HCT116 (cell line): ENCODE measurements at regions not wholly inside any gene's neighbourhood (a gene's known extent, or its start where the extent isn't known, plus 50 kb on each side); places are given as distances from the start of the nearest gene placed in this dataset.
"Not testable (repeated sequence)": the region's sequence is repeated elsewhere in the genome, so short reads cannot be mapped to it uniquely, and the experiment has no call there.

ENCODE experiments used
- ATAC-seq: fragments of 200-7000 bp; cut with Tn5 transposase; 2 replicates; pipeline ENCODE4 v1.9.1; 2020; ENCODE audit warnings: mild to moderate bottlenecking, moderate library complexity
- BruUV-seq: library from RNA; stranded (reverse); fragments of 400-500 nt; replicated peaks from 2 replicates; lab custom pipeline; 2021; lab: Mats Ljungman, UMichigan
- CTCF ChIA-PET: fragments of 300-600 bp; sonication (Branson Sonifier 250); formaldehyde crosslinking; loops from one replicate; lab custom pipeline; 2021; ENCODE audit warnings: antibody characterized with exemption; lab: Charles Lee
- POLR2A ChIA-PET: fragments of 300-600, 350-600 bp; sonication (Branson Sonifier 250); formaldehyde crosslinking; loops from one replicate; lab custom pipeline; 2021; ENCODE audit warnings: antibody characterized with exemption; lab: Charles Lee
- RAD21 ChIA-PET, 2 experiments: fragments of 300-600 bp; sonication (Branson Sonifier 250); formaldehyde crosslinking; loops; one replicate each; lab custom pipeline; 2023; ENCODE audit warnings: low total read pairs in 2 of 2; ENCODE audit not compliant: uncharacterized antibody in 2 of 2, unreplicated experiment in 2 of 2, low non-redundant PET in 1 of 2; lab: Charles Lee
- DNase-seq: peaks from one replicate; pipeline ENCODE4 v3.0.0-alpha.2; 2010; ENCODE audit warnings: low read depth, low spot score
- H2AFZ ChIP-seq: fragments of 200-600 bp; shearing (Covaris generic), sonication (generic); 2 replicates; pipeline ENCODE4 v1.6.1; 2017; ENCODE audit warnings: low read depth, mixed run types, mixed read lengths, antibody characterized with exemption, low read length; ENCODE audit not compliant: poor library complexity, severe bottlenecking
- H3K27ac ChIP-seq: 2 replicates; pipeline ENCODE4 v1.5.1; 2012; ENCODE audit warnings: low read depth, low read length
- H3K27me3 ChIP-seq: fragments of 200-600 bp; sonication (generic); 2 replicates; pipeline ENCODE4 v1.6.1; 2016; ENCODE audit warnings: mixed run types, low read length, mixed read lengths; ENCODE audit not compliant: insufficient read depth
- H3K36me3 ChIP-seq, 2 experiments: fragments of 200-500 bp in 1 of 2; fragments of 200-600 bp in 1 of 2; sonication (Bioruptor generic) in 1 of 2; sonication (generic) in 1 of 2; 2 replicates each; pipeline versions ENCODE4 v1.5.1 to v1.6.1; 2014 to 2016; ENCODE audit warnings: low read length in 2 of 2, inconsistent platforms in 1 of 2, mixed read lengths in 1 of 2, mixed run types in 1 of 2; ENCODE audit not compliant: insufficient read depth in 2 of 2, control insufficient read depth in 1 of 2
- H3K4me1 ChIP-seq, 2 experiments: fragments of 200-600 bp in 1 of 2; sonication (generic) in 1 of 2; 2 replicates each; pipeline versions ENCODE4 v1.5.1 to v1.6.1; 2012 to 2017; ENCODE audit warnings: low read length in 2 of 2, inconsistent platforms in 1 of 2, mild to moderate bottlenecking in 1 of 2, mixed read lengths in 1 of 2, mixed run types in 1 of 2, moderate library complexity in 1 of 2; ENCODE audit not compliant: insufficient read depth in 2 of 2, control insufficient read depth in 1 of 2
- H3K4me2 ChIP-seq: fragments of 200-600 bp; sonication (generic); 2 replicates; pipeline ENCODE4 v1.6.1; 2017; ENCODE audit warnings: mixed run types, low read length, mixed read lengths
- H3K4me3 ChIP-seq, 2 experiments: fragments of 200-600 bp in 1 of 2; sonication (generic) in 1 of 2; replicated peaks in 1 of 2; 2 replicates each; pipeline ENCODE4 v1.5.1; 2011 to 2016; ENCODE audit warnings: low read length in 2 of 2, control low read depth in 1 of 2, low read depth in 1 of 2, mild to moderate bottlenecking in 1 of 2, mixed read lengths in 1 of 2, mixed run types in 1 of 2
- H3K79me2 ChIP-seq: fragments of 200-600 bp; sonication (generic); 2 replicates; pipeline ENCODE4 v1.6.1; 2017; ENCODE audit warnings: mild to moderate bottlenecking, mixed run types, low read length, moderate library complexity, mixed read lengths; ENCODE audit not compliant: insufficient read depth
- H3K9ac ChIP-seq: fragments of 200-600 bp; sonication (generic); 2 replicates; pipeline ENCODE4 v1.6.1; 2016; ENCODE audit warnings: low read length, mixed read lengths
- H3K9me2 ChIP-seq: fragments of 200-600 bp; sonication (generic), shearing (Covaris generic); 2 replicates; pipeline ENCODE4 v1.6.1; 2017; ENCODE audit warnings: mixed run types, mild to moderate bottlenecking, moderate library complexity; ENCODE audit not compliant: insufficient read depth
- H3K9me3 ChIP-seq, 2 experiments: fragments of 200-500 bp in 1 of 2; fragments of 200-600 bp in 1 of 2; sonication (Bioruptor generic) in 1 of 2; sonication (generic) in 1 of 2; 2 replicates each; pipeline ENCODE4 v1.6.1; 2014 to 2017; ENCODE audit warnings: low read length in 2 of 2, mixed read lengths in 2 of 2, inconsistent platforms in 1 of 2, low read depth in 1 of 2, mild to moderate bottlenecking in 1 of 2, mixed run types in 1 of 2, moderate library complexity in 1 of 2; ENCODE audit not compliant: control insufficient read depth in 1 of 2, insufficient read depth in 1 of 2
- H4K20me1 ChIP-seq: fragments of 200-600 bp; sonication (generic), shearing (Covaris generic); 2 replicates; pipeline ENCODE4 v1.6.1; 2017; ENCODE audit warnings: mixed run types, mild to moderate bottlenecking, moderate library complexity; ENCODE audit not compliant: insufficient read depth
- intact Hi-C: fragments of 100-400 bp; cut with micrococcal nuclease; formaldehyde crosslinking; loops from 2 replicates; pipeline ENCODE4 v1.10.0; 2022

DNA sequence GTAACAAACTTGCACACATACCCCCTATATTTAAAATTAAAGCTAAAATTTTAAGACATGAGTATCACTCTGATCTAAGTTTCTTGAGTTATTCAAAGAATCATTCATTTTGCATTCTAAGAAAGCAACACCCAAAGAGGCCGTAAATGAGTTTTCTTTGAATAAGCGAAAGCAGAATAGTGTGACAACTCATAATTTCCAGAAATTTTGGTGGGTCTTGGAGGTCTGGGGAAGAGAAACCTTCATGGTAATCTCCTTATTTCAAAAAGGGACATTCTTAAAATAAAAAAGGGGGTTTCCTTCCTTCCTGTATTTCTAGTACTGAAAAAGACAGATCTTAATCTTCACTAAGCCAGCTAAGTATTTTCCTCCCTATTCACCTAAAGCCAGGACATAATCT, 147.0 kb upstream of the PABPC3 start:
- H2AFZ ChIP-seq, H3K4me1 ChIP-seq, POLR2A ChIA-PET, H4K20me1 ChIP-seq, H3K9ac ChIP-seq, H3K27me3 ChIP-seq, ATAC-seq, intact Hi-C loops, H3K9me3 ChIP-seq, H3K4me2 ChIP-seq, CTCF ChIA-PET, DNase-seq, H3K27ac ChIP-seq, H3K9me2 ChIP-seq, H3K36me3 ChIP-seq, H3K4me3 ChIP-seq, H3K79me2 ChIP-seq, BruUV-seq, RAD21 ChIA-PET: not testable (repeated sequence)

DNA sequence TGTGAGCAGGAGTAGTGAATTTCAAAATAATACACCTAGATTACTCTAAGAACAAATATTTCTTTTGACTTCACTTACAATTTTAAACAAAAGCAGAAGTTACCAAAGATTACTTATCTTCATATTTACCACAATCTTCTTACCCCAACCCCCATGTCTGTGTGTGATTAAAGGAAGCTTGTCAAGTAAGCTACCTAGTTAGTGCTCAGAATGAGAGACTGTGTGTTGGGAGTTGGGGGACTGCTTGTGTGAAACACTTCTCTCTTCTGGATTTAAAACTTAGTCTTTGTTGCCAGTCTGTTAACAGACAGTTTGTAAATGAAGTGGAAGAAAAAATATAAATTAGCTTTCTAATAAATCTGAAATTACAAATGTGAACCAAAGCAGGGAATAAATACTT, 145.3 kb upstream of the PABPC3 start:
- H3K9me2 ChIP-seq, ATAC-seq, H3K4me1 ChIP-seq, H3K27me3 ChIP-seq, H3K27ac ChIP-seq, H3K36me3 ChIP-seq, H3K4me3 ChIP-seq, H3K4me2 ChIP-seq, BruUV-seq, H3K9me3 ChIP-seq, H3K9ac ChIP-seq, CTCF ChIA-PET, RAD21 ChIA-PET, intact Hi-C loops, H4K20me1 ChIP-seq, H3K79me2 ChIP-seq, DNase-seq, POLR2A ChIA-PET, H2AFZ ChIP-seq: not testable (repeated sequence)

DNA sequence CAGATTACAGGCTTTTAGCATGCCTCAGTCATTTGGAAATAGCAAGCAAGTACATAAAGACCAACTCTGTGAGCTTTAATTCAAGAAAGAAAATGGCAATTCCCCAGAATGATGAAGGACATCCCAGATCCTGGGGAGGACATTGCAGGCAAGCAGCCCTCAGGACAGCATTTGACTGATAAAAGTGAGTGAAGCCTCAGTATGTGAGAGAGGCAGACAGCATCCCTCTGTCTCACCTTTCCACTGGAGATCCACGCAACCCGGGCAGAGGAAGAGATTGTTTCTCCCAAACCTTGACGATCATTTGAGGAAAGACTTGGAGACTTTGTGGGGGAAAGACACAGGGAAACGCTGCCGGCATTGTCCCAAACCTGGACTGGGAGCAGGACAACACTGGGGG, 128.0 kb upstream of the PABPC3 start:
- H3K27me3 ChIP-seq, ATAC-seq, H4K20me1 ChIP-seq, H3K36me3 ChIP-seq, H3K4me1 ChIP-seq, POLR2A ChIA-PET, H3K9me2 ChIP-seq, DNase-seq, H3K79me2 ChIP-seq, H3K9me3 ChIP-seq: not testable (repeated sequence)
- peak overlapping the region; percentile 80 for H3K4me2 ChIP-seq
- RAD21 ChIA-PET = interaction anchor here in 1 of 2 experiments (0.9 kb wide), 1 partner anchor 274 kb away, joined by 3 read pairs; no protein-coding TSS in a partner anchor
- peak overlapping the region; percentile 60 for H3K9ac ChIP-seq
- peak overlapping the region; percentile 74 for H2AFZ ChIP-seq
- H3K27ac ChIP-seq = peak overlapping the region; percentile 40; the same call in 1 of the 2 replicates
- H3K4me3 ChIP-seq = peak overlapping the region; percentile 45 to 67
- TSS peak; percentile 56 for BruUV-seq
- CTCF ChIA-PET = interaction anchor here (1.1 to 1.9 kb wide), 7 partner anchors 27 to 389 kb away, joined by 3 to 10 read pairs (median 5); no protein-coding TSS in a partner anchor
- intact Hi-C loops = loop anchor here (5.0 kb wide), 1 partner anchor 386 kb away; no protein-coding TSS in a partner anchor
